PC-9 (cell line): ENCODE measurements at regions not wholly inside any gene's neighbourhood (a gene's known extent, or its start where the extent isn't known, plus 50 kb on each side); places are given as distances from the start of the nearest gene placed in this dataset.

Experiments
- EZH2 ChIP-seq: fragments of 200-600 bp; sonication (generic); IDR thresholded peaks from 2 replicates; pipeline ENCODE4 v1.8.0; 2017; ENCODE audit warnings: antibody characterized with exemption, low read depth
- TF ChIP-seq, protein P1 (sequence below): fragments of 200-600 bp; sonication (generic); conservative IDR thresholded peaks from 2 replicates; pipeline ENCODE4 v1.6.1; 2017; ENCODE audit warnings: mixed run types, antibody characterized with exemption, mild to moderate bottlenecking, moderate library complexity

DNA sequence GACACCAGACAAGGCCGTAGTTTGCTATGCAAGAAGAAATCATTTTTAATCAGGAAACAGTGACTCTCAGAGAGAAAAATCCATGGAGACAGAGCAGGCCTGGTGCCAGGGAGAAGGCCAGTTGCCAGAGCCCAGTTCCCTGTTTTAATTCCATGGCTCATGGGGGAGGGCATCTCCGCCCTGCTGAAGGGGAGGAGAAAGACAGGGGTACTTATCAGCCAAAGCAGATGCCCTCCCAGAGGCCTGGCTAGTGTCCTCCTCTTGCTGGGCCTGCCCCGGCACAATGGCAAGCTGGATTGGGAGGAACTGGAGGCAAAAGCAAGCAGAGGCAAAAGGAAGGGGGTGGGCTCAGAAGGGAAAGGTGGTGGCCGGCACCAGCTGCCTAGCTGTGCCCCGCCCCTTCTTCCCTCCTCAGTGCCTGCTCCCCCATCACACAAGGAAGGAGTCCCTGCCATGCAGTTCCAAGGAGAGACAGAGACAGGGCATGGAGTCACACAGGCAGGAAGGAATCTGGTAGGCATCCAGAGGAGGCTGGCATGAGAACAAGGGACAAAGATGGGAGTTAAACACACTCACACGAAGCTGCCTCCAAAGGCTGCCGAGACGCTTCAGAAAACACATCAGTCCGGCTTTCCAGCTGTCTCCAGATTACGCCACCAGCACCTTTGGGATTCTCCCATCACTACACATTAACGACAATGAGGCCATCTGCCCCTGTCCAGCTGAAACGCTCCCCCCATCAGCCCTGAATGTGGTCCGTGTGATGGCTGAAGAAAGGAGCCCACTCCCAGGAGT lies 591.8 kb downstream of the BUD13 start:
- TF ChIP-seq, protein P1, sequence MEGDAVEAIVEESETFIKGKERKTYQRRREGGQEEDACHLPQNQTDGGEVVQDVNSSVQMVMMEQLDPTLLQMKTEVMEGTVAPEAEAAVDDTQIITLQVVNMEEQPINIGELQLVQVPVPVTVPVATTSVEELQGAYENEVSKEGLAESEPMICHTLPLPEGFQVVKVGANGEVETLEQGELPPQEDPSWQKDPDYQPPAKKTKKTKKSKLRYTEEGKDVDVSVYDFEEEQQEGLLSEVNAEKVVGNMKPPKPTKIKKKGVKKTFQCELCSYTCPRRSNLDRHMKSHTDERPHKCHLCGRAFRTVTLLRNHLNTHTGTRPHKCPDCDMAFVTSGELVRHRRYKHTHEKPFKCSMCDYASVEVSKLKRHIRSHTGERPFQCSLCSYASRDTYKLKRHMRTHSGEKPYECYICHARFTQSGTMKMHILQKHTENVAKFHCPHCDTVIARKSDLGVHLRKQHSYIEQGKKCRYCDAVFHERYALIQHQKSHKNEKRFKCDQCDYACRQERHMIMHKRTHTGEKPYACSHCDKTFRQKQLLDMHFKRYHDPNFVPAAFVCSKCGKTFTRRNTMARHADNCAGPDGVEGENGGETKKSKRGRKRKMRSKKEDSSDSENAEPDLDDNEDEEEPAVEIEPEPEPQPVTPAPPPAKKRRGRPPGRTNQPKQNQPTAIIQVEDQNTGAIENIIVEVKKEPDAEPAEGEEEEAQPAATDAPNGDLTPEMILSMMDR: no peak
- no peak for TF ChIP-seq EZH2
